ENCODE measurements at regions not wholly inside any gene's neighbourhood (a gene's known extent, or its start where the extent isn't known, plus 50 kb on each side); places are given as distances from the start of the nearest gene placed in this dataset.

DNA sequence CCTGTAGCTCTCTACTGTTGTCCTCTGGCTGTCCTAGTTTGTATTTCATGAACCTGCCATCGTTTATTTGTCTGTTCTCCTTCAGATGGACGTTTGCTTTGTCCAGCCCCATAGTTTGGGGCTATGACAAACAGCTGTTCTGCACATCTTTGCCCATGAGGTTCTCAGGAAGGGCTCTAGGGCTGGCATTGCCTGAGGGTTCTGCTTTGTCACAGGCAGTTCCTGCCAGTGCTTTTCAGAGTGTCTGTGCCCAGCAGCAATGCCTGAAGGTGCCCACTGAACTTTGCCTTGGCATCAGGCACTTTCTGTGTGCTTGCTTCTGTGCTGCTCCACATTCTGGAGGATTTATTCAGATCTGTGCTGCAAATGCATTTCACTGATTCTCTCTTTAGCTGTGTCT, 361.3 kb downstream of the TMEM121 start:
- no peak for DNase-seq (ENCODE audit: low read depth)
- no peak overlapping the region for H3K4me3 ChIP-seq (ENCODE audit: low read depth, low read length)
- TF ChIP-seq CTCF (IDR thresholded peaks at IDR 0.05; ENCODE audit: insufficient read depth, low read depth, low read length, missing control alignments) = no peak

DNA sequence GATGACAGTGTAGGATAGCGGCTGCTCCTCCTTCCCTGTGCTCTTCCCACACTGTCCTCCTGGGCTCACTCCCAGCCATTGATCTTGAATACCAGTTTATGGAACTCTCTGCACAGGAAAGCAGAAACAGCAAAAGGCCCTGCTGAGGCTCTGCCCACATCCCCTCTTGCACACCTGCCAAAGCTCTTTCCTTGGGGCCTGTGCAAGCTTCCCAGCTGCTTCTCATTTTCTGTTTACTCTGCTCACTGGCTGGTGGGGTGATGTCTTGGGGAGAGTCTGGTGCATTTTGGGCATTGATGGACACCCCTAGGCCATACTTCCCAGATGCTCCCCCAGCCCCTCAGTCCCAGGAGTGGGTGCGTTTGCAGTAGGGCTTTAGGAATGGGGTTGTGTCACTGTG, 361.8 kb downstream of the TMEM121 start:
- DNase-seq (ENCODE audit: low read depth) = no peak
- TF ChIP-seq CTCF (IDR thresholded peaks at IDR 0.05; ENCODE audit: insufficient read depth, low read depth, low read length, missing control alignments) = no peak
- H3K4me3 ChIP-seq (ENCODE audit: low read depth, low read length) = no peak overlapping the region

DNA sequence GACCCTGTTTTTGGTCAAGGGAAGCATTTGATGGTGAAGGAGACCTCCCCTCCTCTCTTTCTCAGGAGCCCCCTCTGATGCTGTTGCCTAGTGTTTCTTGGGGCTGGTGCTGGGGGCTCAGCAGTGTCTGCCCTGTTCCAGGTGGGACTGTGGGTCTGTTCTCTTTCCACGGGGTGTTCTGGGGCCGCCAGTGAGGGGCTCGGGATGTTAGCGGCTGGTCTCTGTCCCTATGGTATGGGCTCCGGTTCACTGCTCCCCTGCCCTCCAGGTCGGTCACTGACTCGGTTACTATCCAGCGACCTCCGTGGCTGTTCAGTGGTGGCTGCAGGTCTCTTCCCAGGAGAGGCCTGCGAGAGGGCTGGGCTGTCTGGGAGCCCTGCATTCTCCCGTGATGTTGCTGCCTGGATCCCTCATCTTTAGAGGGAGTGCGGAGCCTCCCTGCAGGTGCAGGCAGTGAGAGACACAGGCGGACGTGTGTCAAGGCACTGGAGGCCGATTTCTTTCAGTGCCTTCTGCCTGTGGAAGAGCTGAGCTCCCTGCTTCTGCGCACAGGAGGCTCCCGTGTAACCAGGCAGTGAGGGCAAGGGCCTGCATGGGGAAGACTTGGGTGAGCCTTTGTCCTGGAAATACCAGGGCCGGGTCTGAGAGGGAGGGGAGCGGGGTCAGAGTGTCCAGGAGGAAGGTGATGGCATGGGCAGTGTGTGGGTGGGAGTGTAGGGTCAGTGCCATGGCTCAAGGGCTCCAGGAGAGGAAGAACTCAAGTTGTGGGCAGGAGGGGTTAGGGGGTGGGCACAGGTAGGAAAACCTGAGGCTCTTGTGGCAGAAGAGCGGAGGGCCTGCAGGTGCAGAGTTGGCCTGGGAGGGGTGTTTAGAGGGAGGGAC, 362.6 kb downstream of the TMEM121 start:
- no peak for DNase-seq (ENCODE audit: low read depth)
- no peak for TF ChIP-seq CTCF (IDR thresholded peaks at IDR 0.05; ENCODE audit: insufficient read depth, low read depth, low read length, missing control alignments)
- H3K4me3 ChIP-seq (ENCODE audit: low read depth, low read length) = no peak overlapping the region

DNA sequence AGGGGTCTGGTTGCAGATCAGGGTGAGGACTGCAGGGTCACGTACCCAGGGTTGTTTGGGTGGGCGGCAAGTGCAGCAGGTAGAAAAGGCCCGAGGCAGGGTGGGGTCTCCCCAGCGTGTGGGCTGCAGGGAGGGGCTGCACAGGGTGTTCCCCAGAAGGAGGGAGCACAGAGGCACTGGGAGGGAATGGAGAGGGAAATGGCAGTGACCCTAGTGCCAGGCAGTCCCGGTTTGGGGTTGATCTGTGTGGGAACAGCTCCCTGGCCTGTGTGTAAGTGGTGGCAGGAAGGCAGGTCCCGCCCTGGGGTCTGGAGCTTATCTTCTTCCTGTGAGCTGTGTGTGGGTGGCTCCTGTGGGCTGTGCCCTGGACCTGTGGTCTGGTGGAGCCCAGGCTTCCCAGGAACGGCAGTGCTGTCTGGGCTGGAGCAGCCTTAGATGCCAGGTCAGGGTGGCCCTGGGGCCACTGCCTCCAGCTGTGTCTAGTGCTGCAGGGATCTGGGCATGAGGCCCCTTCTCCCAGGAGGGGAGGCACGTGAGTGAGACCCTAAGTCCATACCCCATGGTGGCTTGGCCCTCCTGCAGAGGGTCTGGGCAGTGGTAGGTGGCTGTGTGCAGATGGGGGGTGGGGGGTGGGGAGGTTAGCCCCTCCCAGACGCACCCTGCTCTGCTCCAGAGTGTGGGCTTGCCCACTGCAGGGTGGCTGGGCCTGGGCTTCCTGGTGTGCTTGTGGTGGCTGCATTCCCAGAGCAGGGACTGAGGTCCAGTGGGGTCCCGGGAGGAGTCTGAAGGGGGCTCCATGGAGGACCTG, 363.5 kb downstream of the TMEM121 start:
- no peak for TF ChIP-seq CTCF (IDR thresholded peaks at IDR 0.05; ENCODE audit: insufficient read depth, low read depth, low read length, missing control alignments)
- no peak overlapping the region for H3K4me3 ChIP-seq (ENCODE audit: low read depth, low read length)
- no peak for DNase-seq (ENCODE audit: low read depth)

- TF ChIP-seq CTCF (IDR thresholded peaks at IDR 0.05; ENCODE audit: insufficient read depth, low read depth, low read length, missing control alignments) = no peak
- no peak for DNase-seq (ENCODE audit: low read depth)
- no peak overlapping the region for H3K4me3 ChIP-seq (ENCODE audit: low read depth, low read length)
Measured at GRCh38 chr14:105890474-105891220, 364.3 kb downstream of the TMEM121 start.

DNA sequence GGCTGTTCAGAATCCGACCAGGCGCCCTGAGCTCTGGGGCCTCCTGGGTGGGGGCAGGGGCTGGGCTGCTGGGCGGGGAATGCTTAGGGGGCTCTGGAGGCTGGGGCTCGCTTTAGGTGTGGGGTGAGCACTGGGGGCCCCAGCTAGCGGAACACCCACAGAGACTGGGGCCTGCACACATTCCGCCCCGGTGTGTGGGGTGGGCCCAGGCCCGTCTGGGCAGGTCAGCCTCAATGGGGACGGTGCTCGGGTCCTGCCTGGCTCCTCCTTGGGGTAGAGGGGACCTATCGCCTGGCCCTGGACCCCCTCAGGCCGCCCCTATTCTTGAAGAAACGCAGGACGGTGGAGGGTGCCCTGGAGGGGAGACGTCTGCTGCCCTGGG, 364.8 kb downstream of the TMEM121 start:
- no peak for DNase-seq (ENCODE audit: low read depth)
- H3K4me3 ChIP-seq (ENCODE audit: low read depth, low read length) = no peak overlapping the region
- TF ChIP-seq CTCF (IDR thresholded peaks at IDR 0.05; ENCODE audit: insufficient read depth, low read depth, low read length, missing control alignments) = no peak
